ENCODE measurements at regions not wholly inside any gene's neighbourhood (a gene's known extent, or its start where the extent isn't known, plus 50 kb on each side); places are given as distances from the start of the nearest gene placed in this dataset.
"Not testable (repeated sequence)": the region's sequence is repeated elsewhere in the genome, so short reads cannot be mapped to it uniquely, and the experiment has no call there.

- DNase-seq, result not testable (repeated sequence)
Observed at GRCh38 chr22:33138333-33138732, 80.2 kb upstream of the SYN3 start.

GRCh38 chr22:33130473-33130872 is 72.3 kb upstream of the SYN3 start:
- no peak for DNase-seq

- no peak for DNase-seq
Observed at GRCh38 chr22:33129621-33130020, 71.4 kb upstream of the SYN3 start.

- DNase-seq, result no peak
Observed at GRCh38 chr22:33126881-33127280, 68.7 kb upstream of the SYN3 start.

- DNase-seq, result no peak
Observed at GRCh38 chr22:33124471-33124870, 66.3 kb upstream of the SYN3 start.

- DNase-seq, result not testable (repeated sequence)
Observed at GRCh38 chr22:33122439-33122838, 64.3 kb upstream of the SYN3 start.

GRCh38 chr22:33119044-33119443 is 60.9 kb upstream of the SYN3 start:
- no peak for DNase-seq

GRCh38 chr22:33117821-33118220 is 59.6 kb upstream of the SYN3 start:
- DNase-seq, result no peak

- DNase-seq, result no peak
Observed at GRCh38 chr22:33116841-33117547, 58.8 kb upstream of the SYN3 start.

GRCh38 chr22:33114565-33114964 is 56.4 kb upstream of the SYN3 start:
- no peak for DNase-seq

GRCh38 chr22:33112580-33112979 is 54.4 kb upstream of the SYN3 start:
- DNase-seq, result no peak

GRCh38 chr22:33111491-33111890 is 53.3 kb upstream of the SYN3 start:
- no peak for DNase-seq

- DNase-seq, result peak in 1 of 2 experiments; percentile 38
Observed at GRCh38 chr22:33110562-33111163, 52.5 kb upstream of the SYN3 start.

- DNase-seq, result peak in 1 of 2 experiments; percentile 26
Observed at GRCh38 chr22:33109514-33110430, 51.6 kb upstream of the SYN3 start.

- DNase-seq, result no peak
Observed at GRCh38 chr22:33108037-33108436, 49.9 kb upstream of the SYN3 start.
